ENCODE measurements at regions not wholly inside any gene's neighbourhood (a gene's known extent, or its start where the extent isn't known, plus 50 kb on each side); places are given as distances from the start of the nearest gene placed in this dataset.

DNA sequence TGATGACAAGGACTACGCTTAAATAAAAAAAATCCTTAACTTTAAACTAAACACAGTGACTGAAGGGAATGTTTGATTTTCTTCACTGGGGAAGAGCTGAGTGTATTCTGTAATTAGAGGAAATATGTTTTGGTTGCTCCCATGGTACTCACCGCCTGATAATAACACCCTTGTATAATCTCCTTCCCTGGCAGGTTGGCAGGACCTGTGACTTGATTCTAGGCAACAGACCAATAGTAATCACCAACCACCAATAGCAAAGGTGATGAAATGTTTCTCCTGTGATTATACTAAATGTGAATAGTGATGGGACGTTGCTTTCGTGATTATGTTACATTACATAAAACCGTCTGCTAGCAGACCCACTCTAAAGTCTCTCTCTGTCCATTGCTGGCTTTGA, 536.8 kb upstream of the CPEB2 start:
- H3K9me3 Mint-ChIP-seq, result peaks cover 0 to 4% (median 0%) of the 10 kb centered on the region in 7 donors
- H3K27ac ChIP-seq (ENCODE audit: insufficient read depth, low read length, poor library complexity, severe bottlenecking), result no peak overlapping the region
- H3K4me1 ChIP-seq (ENCODE audit: control insufficient read depth, insufficient read depth, low read length, poor library complexity, severe bottlenecking), result no peaks in the 10 kb centered on the region
- H3K27ac Mint-ChIP-seq, result no peak overlapping the region
- H3K36me3 Mint-ChIP-seq, result no peaks in the 10 kb centered on the region
- H3K4me3 Mint-ChIP-seq, result no peak overlapping the region
- no peaks in the 10 kb centered on the region for H3K9me3 ChIP-seq (ENCODE audit: control insufficient read depth in 2 of 2, low read length in 2 of 2)
- H3K4me1 Mint-ChIP-seq, result no peaks in the 10 kb centered on the region
- H3K27me3 Mint-ChIP-seq, result no peaks in the 10 kb centered on the region
- no peak overlapping the region for H3K4me3 ChIP-seq (ENCODE audit: low read depth, low read length)
- H3K27me3 ChIP-seq (ENCODE audit: control insufficient read depth, insufficient read depth, low read length), result no peaks in the 10 kb centered on the region
- no peak for DNase-seq
- ATAC-seq (ENCODE audit: low read depth in 2 of 2), result no peak
- H3K36me3 ChIP-seq (ENCODE audit: control insufficient read depth, insufficient read depth, low read length), result no peaks in the 10 kb centered on the region

DNA sequence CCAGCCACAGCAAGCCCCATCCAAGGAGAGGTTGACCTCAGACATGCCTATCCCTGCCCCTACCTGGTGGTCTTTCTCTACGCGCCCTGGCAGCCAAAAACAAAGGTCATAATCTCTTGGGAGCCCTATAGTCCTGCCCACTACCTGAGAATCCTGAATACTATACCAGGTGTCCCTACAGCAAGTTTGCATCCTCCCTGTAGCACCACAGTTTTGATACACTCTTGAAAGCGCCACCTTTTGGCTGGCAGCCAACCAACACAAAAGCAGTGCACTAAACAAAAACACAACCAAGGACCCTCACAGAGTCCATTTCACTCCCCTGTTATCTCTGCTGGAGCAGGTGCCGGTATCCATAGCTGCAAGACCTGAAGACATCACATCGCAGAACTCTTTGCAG, 523.8 kb upstream of the CPEB2 start:
- no peak overlapping the region for H3K4me3 ChIP-seq (ENCODE audit: low read depth, low read length)
- Mint-ChIP-seq H3K27ac (no peak overlapping the region), H3K27me3 (no peaks in the 10 kb centered on the region), H3K4me1 (no peaks in the 10 kb centered on the region), H3K4me3 (no peak overlapping the region), H3K9me3 (peaks cover 0 to 12% (median 1%) of the 10 kb centered on the region in 7 donors), H3K36me3 (no peaks in the 10 kb centered on the region)
- ATAC-seq (ENCODE audit: low read depth in 2 of 2) (no peak), DNase-seq (no peak)
- no peaks in the 10 kb centered on the region for H3K36me3 ChIP-seq (ENCODE audit: control insufficient read depth, insufficient read depth, low read length)
- H3K27ac ChIP-seq (ENCODE audit: insufficient read depth, low read length, poor library complexity, severe bottlenecking), result no peak overlapping the region
- H3K27me3 ChIP-seq (ENCODE audit: control insufficient read depth, insufficient read depth, low read length), result no peaks in the 10 kb centered on the region
- no peaks in the 10 kb centered on the region for H3K9me3 ChIP-seq (ENCODE audit: control insufficient read depth in 2 of 2, low read length in 2 of 2)
- no peaks in the 10 kb centered on the region for H3K4me1 ChIP-seq (ENCODE audit: control insufficient read depth, insufficient read depth, low read length, poor library complexity, severe bottlenecking)

DNA sequence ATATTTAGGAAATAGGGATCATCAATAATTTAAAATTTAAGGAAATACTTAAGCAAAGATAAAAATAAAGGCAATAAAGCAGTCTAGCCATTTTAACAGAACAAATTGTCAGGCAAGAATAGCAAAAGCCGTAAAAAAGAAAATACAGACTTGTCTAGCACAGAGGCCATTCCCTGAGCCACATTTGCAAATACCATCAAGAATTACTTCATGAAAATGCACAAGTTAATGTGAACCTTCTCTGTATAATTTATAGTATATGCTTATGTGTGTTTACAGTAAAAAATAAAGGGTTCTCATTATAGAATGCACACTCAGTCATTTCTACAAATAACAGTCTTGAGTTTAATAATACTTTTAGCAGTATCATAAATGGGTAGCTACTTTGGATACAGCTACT, 505.9 kb upstream of the CPEB2 start:
- Mint-ChIP-seq H3K27ac (no peak overlapping the region), H3K9me3 (peaks cover 0 to 2% (median 0%) of the 10 kb centered on the region in 7 donors), H3K27me3 (no peaks in the 10 kb centered on the region), H3K4me3 (no peak overlapping the region), H3K36me3 (no peaks in the 10 kb centered on the region), H3K4me1 (no peaks in the 10 kb centered on the region)
- no peak for ATAC-seq (ENCODE audit: low read depth in 2 of 2)
- H3K27me3 ChIP-seq (ENCODE audit: control insufficient read depth, insufficient read depth, low read length), result no peaks in the 10 kb centered on the region
- H3K27ac ChIP-seq (ENCODE audit: insufficient read depth, low read length, poor library complexity, severe bottlenecking), result no peak overlapping the region
- no peak overlapping the region for H3K4me3 ChIP-seq (ENCODE audit: low read depth, low read length)
- H3K9me3 ChIP-seq (ENCODE audit: control insufficient read depth in 2 of 2, low read length in 2 of 2), result no peaks in the 10 kb centered on the region
- no peaks in the 10 kb centered on the region for H3K36me3 ChIP-seq (ENCODE audit: control insufficient read depth, insufficient read depth, low read length)
- DNase-seq, result no peak
- no peaks in the 10 kb centered on the region for H3K4me1 ChIP-seq (ENCODE audit: control insufficient read depth, insufficient read depth, low read length, poor library complexity, severe bottlenecking)

DNA sequence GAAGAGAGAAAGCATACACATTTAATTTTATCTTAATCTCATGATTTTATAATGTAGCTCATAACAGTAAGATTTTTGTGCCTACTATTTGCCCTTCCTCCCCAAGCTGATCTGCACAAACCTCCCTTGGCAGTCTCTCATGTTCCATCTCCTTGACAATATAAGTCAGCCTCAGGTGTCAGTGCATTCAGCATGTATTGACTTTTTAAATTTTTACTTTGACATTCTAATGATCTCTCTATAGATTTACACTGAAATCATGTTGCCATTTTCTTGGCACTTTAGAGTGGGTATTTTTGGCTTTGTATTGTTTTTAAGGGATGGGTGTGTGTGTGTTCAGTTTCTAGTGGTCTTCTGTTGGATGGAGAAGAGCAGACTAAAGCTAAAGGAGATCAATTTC, 505.3 kb upstream of the CPEB2 start:
- H3K36me3 ChIP-seq (ENCODE audit: control insufficient read depth, insufficient read depth, low read length), result no peaks in the 10 kb centered on the region
- no peak for DNase-seq
- no peak for ATAC-seq (ENCODE audit: low read depth in 2 of 2)
- no peak overlapping the region for H3K27ac ChIP-seq (ENCODE audit: insufficient read depth, low read length, poor library complexity, severe bottlenecking)
- Mint-ChIP-seq H3K36me3 (no peaks in the 10 kb centered on the region), H3K4me3 (no peak overlapping the region), H3K27me3 (no peaks in the 10 kb centered on the region), H3K9me3 (peaks cover 0 to 2% (median 0%) of the 10 kb centered on the region in 7 donors), H3K27ac (no peak overlapping the region), H3K4me1 (no peaks in the 10 kb centered on the region)
- no peaks in the 10 kb centered on the region for H3K4me1 ChIP-seq (ENCODE audit: control insufficient read depth, insufficient read depth, low read length, poor library complexity, severe bottlenecking)
- H3K9me3 ChIP-seq (ENCODE audit: control insufficient read depth in 2 of 2, low read length in 2 of 2), result no peaks in the 10 kb centered on the region
- H3K27me3 ChIP-seq (ENCODE audit: control insufficient read depth, insufficient read depth, low read length), result no peaks in the 10 kb centered on the region
- H3K4me3 ChIP-seq (ENCODE audit: low read depth, low read length), result no peak overlapping the region

DNA sequence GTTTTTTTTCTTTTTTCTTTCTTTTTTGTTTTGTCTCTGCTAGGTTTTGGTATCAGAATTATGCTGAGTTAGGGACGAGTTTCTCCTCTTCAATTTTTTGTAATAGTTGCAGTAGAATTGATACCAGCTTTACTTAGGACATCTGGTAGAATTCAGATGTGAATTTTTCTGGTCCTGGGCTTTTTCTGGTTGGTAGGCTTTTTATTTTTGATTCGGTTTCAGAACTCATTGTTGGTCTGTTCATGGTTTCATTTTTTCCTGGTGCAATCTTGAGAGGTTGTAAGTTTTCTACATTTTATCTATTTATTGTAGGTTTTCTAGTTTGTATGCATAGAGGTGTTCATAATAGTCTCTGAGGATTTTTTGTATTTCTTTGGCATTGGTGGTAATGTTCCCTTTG, 498.1 kb upstream of the CPEB2 start:
- H3K4me3 Mint-ChIP-seq, result no peak overlapping the region
- no peaks in the 10 kb centered on the region for H3K36me3 ChIP-seq (ENCODE audit: control insufficient read depth, insufficient read depth, low read length)
- no peaks in the 10 kb centered on the region for H3K27me3 ChIP-seq (ENCODE audit: control insufficient read depth, insufficient read depth, low read length)
- H3K27me3 Mint-ChIP-seq, result no peaks in the 10 kb centered on the region
- no peak for DNase-seq
- H3K36me3 Mint-ChIP-seq, result no peaks in the 10 kb centered on the region
- H3K4me1 ChIP-seq (ENCODE audit: control insufficient read depth, insufficient read depth, low read length, poor library complexity, severe bottlenecking), result no peaks in the 10 kb centered on the region
- no peak overlapping the region for H3K27ac Mint-ChIP-seq
- no peak for ATAC-seq (ENCODE audit: low read depth in 2 of 2)
- no peak overlapping the region for H3K27ac ChIP-seq (ENCODE audit: insufficient read depth, low read length, poor library complexity, severe bottlenecking)
- H3K9me3 ChIP-seq (ENCODE audit: control insufficient read depth in 2 of 2, low read length in 2 of 2), result no peaks in the 10 kb centered on the region
- H3K4me3 ChIP-seq (ENCODE audit: low read depth, low read length), result no peak overlapping the region
- peaks cover 0 to 4% (median 1%) of the 10 kb centered on the region in 7 donors for H3K9me3 Mint-ChIP-seq
- H3K4me1 Mint-ChIP-seq, result no peaks in the 10 kb centered on the region

DNA sequence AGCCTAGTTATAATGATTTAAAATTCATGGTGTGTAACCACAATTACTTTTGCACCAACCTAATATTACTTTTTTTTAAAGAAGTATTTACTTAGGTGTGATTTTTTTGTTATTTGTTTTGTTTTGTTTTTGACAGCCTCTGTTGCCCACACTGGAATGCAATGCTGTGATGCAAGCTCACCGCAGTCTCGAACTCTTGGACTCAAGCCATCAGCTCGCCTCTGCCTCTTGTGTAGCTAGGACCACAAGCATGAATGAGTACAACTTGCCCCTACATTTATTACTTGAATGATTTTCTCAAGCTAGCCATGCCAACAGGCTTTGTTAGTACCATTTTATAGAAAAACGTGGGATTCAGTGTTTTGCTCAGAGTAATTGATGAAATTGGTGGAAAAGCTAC, 488.8 kb upstream of the CPEB2 start:
- H3K36me3 Mint-ChIP-seq, result no peaks in the 10 kb centered on the region
- H3K4me3 Mint-ChIP-seq, result no peak overlapping the region
- no peaks in the 10 kb centered on the region for H3K4me1 Mint-ChIP-seq
- DNase-seq (no peak), ATAC-seq (ENCODE audit: low read depth in 2 of 2) (no peak)
- H3K9me3 Mint-ChIP-seq, result peaks cover 0 to 3% (median 0%) of the 10 kb centered on the region in 7 donors
- H3K4me3 ChIP-seq (ENCODE audit: low read depth, low read length), result no peak overlapping the region
- H3K4me1 ChIP-seq (ENCODE audit: control insufficient read depth, insufficient read depth, low read length, poor library complexity, severe bottlenecking), result no peaks in the 10 kb centered on the region
- no peak overlapping the region for H3K27ac Mint-ChIP-seq
- H3K27me3 Mint-ChIP-seq, result no peaks in the 10 kb centered on the region
- H3K9me3 ChIP-seq (ENCODE audit: control insufficient read depth in 2 of 2, low read length in 2 of 2), result peaks cover 0 to 2% of the 10 kb centered on the region in 2 experiments
- H3K27me3 ChIP-seq (ENCODE audit: control insufficient read depth, insufficient read depth, low read length), result no peaks in the 10 kb centered on the region
- no peaks in the 10 kb centered on the region for H3K36me3 ChIP-seq (ENCODE audit: control insufficient read depth, insufficient read depth, low read length)
- H3K27ac ChIP-seq (ENCODE audit: insufficient read depth, low read length, poor library complexity, severe bottlenecking), result no peak overlapping the region

DNA sequence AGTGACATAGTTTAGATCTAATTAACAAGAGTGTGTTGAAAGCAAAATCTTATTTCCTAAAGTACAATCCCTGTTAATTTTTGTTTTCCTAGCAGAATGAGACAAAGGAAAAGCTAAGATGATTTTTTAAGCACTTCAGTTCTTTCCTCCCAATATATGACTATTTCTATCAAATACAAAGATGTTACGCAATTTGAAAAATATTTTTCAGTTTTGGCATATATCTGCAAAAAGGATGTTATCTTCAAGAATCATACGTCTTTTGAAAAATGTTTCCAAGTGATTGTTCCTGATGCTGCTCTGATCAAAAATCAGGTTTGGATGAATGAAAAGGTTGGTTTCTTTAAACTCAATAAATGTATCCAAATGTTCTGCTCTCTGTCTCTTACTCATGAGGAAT, 486.7 kb upstream of the CPEB2 start:
- no peak for ATAC-seq (ENCODE audit: low read depth in 2 of 2)
- Histone ChIP-seq H3K27me3 (ENCODE audit: control insufficient read depth, insufficient read depth, low read length) (no peaks in the 10 kb centered on the region), H3K4me3 (ENCODE audit: low read depth, low read length) (no peak overlapping the region), H3K36me3 (ENCODE audit: control insufficient read depth, insufficient read depth, low read length) (no peaks in the 10 kb centered on the region), H3K9me3 (ENCODE audit: control insufficient read depth in 2 of 2, low read length in 2 of 2) (peaks cover 0 to 2% of the 10 kb centered on the region in 2 experiments), H3K27ac (ENCODE audit: insufficient read depth, low read length, poor library complexity, severe bottlenecking) (no peak overlapping the region), H3K4me1 (ENCODE audit: control insufficient read depth, insufficient read depth, low read length, poor library complexity, severe bottlenecking) (no peaks in the 10 kb centered on the region)
- no peaks in the 10 kb centered on the region for H3K36me3 Mint-ChIP-seq
- H3K4me1 Mint-ChIP-seq, result no peaks in the 10 kb centered on the region
- H3K4me3 Mint-ChIP-seq, result no peak overlapping the region
- no peak for DNase-seq
- no peaks in the 10 kb centered on the region for H3K27me3 Mint-ChIP-seq
- no peak overlapping the region for H3K27ac Mint-ChIP-seq
- H3K9me3 Mint-ChIP-seq, result peaks cover 0 to 3% (median 0%) of the 10 kb centered on the region in 7 donors

DNA sequence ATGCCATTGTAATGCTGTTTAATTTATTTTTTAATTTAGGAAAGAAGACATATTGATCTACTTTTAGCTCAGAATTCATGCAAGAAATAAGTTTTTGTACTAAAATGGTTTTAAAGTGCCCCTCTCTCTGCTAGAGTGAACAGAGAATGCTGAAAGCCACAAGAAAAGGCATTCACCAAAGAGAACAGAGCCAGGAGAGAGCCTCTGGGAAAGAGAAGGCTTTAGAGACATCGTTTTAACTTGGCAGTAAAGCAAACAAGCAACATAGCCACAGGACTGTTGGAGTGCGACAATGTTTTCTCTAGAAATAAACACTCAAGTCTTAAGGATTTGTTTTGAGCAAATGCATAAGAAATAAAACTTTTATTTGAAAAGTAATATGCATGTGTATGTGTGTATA, 484.1 kb upstream of the CPEB2 start:
- peak overlapping the region in 1 of 3 donors; percentile 68 for H3K27ac Mint-ChIP-seq
- H3K4me1 ChIP-seq (ENCODE audit: control insufficient read depth, insufficient read depth, low read length, poor library complexity, severe bottlenecking), result no peaks in the 10 kb centered on the region
- peaks cover 0 to 4% (median 0%) of the 10 kb centered on the region in 7 donors for H3K9me3 Mint-ChIP-seq
- no peaks in the 10 kb centered on the region for H3K27me3 Mint-ChIP-seq
- ATAC-seq (ENCODE audit: low read depth in 2 of 2) (no peak), DNase-seq (no peak)
- no peaks in the 10 kb centered on the region for H3K27me3 ChIP-seq (ENCODE audit: control insufficient read depth, insufficient read depth, low read length)
- no peaks in the 10 kb centered on the region for H3K4me1 Mint-ChIP-seq
- H3K4me3 Mint-ChIP-seq, result no peak overlapping the region
- no peak overlapping the region for H3K4me3 ChIP-seq (ENCODE audit: low read depth, low read length)
- no peaks in the 10 kb centered on the region for H3K36me3 Mint-ChIP-seq
- H3K9me3 ChIP-seq (ENCODE audit: control insufficient read depth in 2 of 2, low read length in 2 of 2), result peaks cover 0 to 2% of the 10 kb centered on the region in 2 experiments
- H3K36me3 ChIP-seq (ENCODE audit: control insufficient read depth, insufficient read depth, low read length), result no peaks in the 10 kb centered on the region
- no peak overlapping the region for H3K27ac ChIP-seq (ENCODE audit: insufficient read depth, low read length, poor library complexity, severe bottlenecking)

All from CD4-positive, CD25-positive, alpha-beta regulatory T cell (primary cell).